GM18907 (cell line): ENCODE measurements at regions not wholly inside any gene's neighbourhood (a gene's known extent, or its start where the extent isn't known, plus 50 kb on each side); places are given as distances from the start of the nearest gene placed in this dataset.

Experiments used
- ATAC-seq: cut with Tn5 transposase; IDR thresholded peaks from one replicate; pipeline ENCODE4 v1.9.1; 2021; ENCODE audit warnings: mild to moderate bottlenecking, moderate library complexity; ENCODE audit not compliant: unreplicated experiment

GRCh38 chr18:77560341-77560992 lies 310.8 kb downstream of the GALR1 start:
- ATAC-seq, result peak; percentile 93

- ATAC-seq, result no peak
Observed at GRCh38 chr18:77566604-77567003, 317.0 kb downstream of the GALR1 start.

GRCh38 chr18:77567205-77567604 lies 317.6 kb downstream of the GALR1 start:
- no peak for ATAC-seq

GRCh38 chr18:77571743-77572142 lies 322.1 kb downstream of the GALR1 start:
- no peak for ATAC-seq

- ATAC-seq, result no peak
Observed at GRCh38 chr18:77572537-77572936, 322.9 kb downstream of the GALR1 start.

- no peak for ATAC-seq
Observed at GRCh38 chr18:77573571-77573970, 323.9 kb downstream of the GALR1 start.

GRCh38 chr18:77590943-77591515 lies 341.4 kb downstream of the GALR1 start:
- no peak for ATAC-seq

- no peak for ATAC-seq
Observed at GRCh38 chr18:77597726-77598125, 348.1 kb downstream of the GALR1 start.

GRCh38 chr18:77600674-77601073 lies 351.0 kb downstream of the GALR1 start:
- ATAC-seq, result no peak

- ATAC-seq, result no peak
Observed at GRCh38 chr18:77601567-77601966, 351.9 kb downstream of the GALR1 start.

- ATAC-seq, result no peak
Observed at GRCh38 chr18:77607087-77607486, 357.4 kb downstream of the GALR1 start.

GRCh38 chr18:77608807-77609206 lies 359.2 kb downstream of the GALR1 start:
- no peak for ATAC-seq

- ATAC-seq, result no peak
Observed at GRCh38 chr18:77617694-77618093, 368.0 kb downstream of the GALR1 start.

- ATAC-seq, result no peak
Observed at GRCh38 chr18:77619525-77619924, 369.9 kb downstream of the GALR1 start.

GRCh38 chr18:77622009-77622692 lies 372.5 kb downstream of the GALR1 start:
- ATAC-seq, result no peak

GRCh38 chr18:77632758-77633157 lies 383.1 kb downstream of the GALR1 start:
- peak; percentile 51 for ATAC-seq

GRCh38 chr18:77634494-77634893 lies 384.8 kb downstream of the GALR1 start:
- ATAC-seq, result no peak

GRCh38 chr18:77635451-77635850 lies 385.8 kb downstream of the GALR1 start:
- no peak for ATAC-seq

- no peak for ATAC-seq
Observed at GRCh38 chr18:77635858-77636257, 386.2 kb downstream of the GALR1 start.

GRCh38 chr18:77645170-77645872 lies 395.7 kb downstream of the GALR1 start:
- no peak for ATAC-seq

GRCh38 chr18:77647472-77647871 lies 397.8 kb downstream of the GALR1 start:
- ATAC-seq, result no peak

- ATAC-seq, result no peak
Observed at GRCh38 chr18:77648411-77648810, 398.8 kb downstream of the GALR1 start.
